GM23338 (cell line): ENCODE measurements at regions not wholly inside any gene's neighbourhood (a gene's known extent, or its start where the extent isn't known, plus 50 kb on each side); places are given as distances from the start of the nearest gene placed in this dataset.

Experiments
- ATAC-seq: fragments of 200-7000 bp; cut with Tn5 transposase; 3 replicates; pipeline ENCODE4 v1.9.1; 2020
- DNase-seq: peaks from one replicate; pipeline ENCODE4 v3.0.0-alpha.2; 2015; ENCODE audit warnings: low spot score
- H2AFZ ChIP-seq: fragments of 200-600 bp; sonication (generic); 2 replicates; pipeline ENCODE4 v1.8.0; 2016; ENCODE audit warnings: antibody characterized with exemption, mild to moderate bottlenecking, moderate library complexity
- H3F3A ChIP-seq: fragments of 200-600 bp; sonication (generic); replicated peaks from 2 replicates; pipeline ENCODE4 v1.8.0; 2017; ENCODE audit warnings: antibody characterized with exemption, mixed run types, low read depth
- H3K27ac ChIP-seq: fragments of 200-600 bp; sonication (generic); 2 replicates; pipeline ENCODE4 v1.6.1; 2016; ENCODE audit warnings: low read depth
- H3K27me3 ChIP-seq: fragments of 200-600 bp; sonication (generic); 2 replicates; pipeline ENCODE4 v1.8.0; 2016; ENCODE audit warnings: mild to moderate bottlenecking, mixed run types, moderate library complexity; ENCODE audit not compliant: insufficient read depth
- H3K36me3 ChIP-seq: fragments of 200-600 bp; sonication (generic); 2 replicates; pipeline ENCODE4 v1.8.0; 2016; ENCODE audit warnings: mild to moderate bottlenecking; ENCODE audit not compliant: insufficient read depth
- H3K4me1 ChIP-seq: fragments of 200-600 bp; sonication (generic); 2 replicates; pipeline ENCODE4 v1.8.0; 2016; ENCODE audit warnings: mild to moderate bottlenecking, moderate library complexity; ENCODE audit not compliant: insufficient read depth
- H3K4me2 ChIP-seq: fragments of 200-600 bp; sonication (generic); 2 replicates; pipeline ENCODE4 v1.7.1; 2017; ENCODE audit warnings: mixed run types
- H3K4me3 ChIP-seq: fragments of 200-600 bp; sonication (generic); 2 replicates; pipeline ENCODE4 v1.6.1; 2016; ENCODE audit warnings: mixed run types
- H3K79me2 ChIP-seq: fragments of 200-600 bp; sonication (generic); replicated peaks from 2 replicates; pipeline ENCODE4 v1.8.0; 2017; ENCODE audit warnings: mild to moderate bottlenecking; ENCODE audit not compliant: insufficient read depth
- H3K9me2 ChIP-seq: fragments of 200-600 bp; sonication (generic); 2 replicates; pipeline ENCODE4 v1.8.0; 2017; ENCODE audit not compliant: insufficient read depth
- H4K20me1 ChIP-seq: fragments of 200-600 bp; sonication (generic); replicated peaks from 2 replicates; pipeline ENCODE4 v1.8.0; 2017; ENCODE audit warnings: mild to moderate bottlenecking; ENCODE audit not compliant: insufficient read depth
- H3K27ac Mint-ChIP-seq: 2 replicates; pipeline ENCODE4 v1.8.0; 2020; ENCODE audit warnings: inconsistent platforms, mild to moderate bottlenecking, moderate library complexity, mixed read lengths
- H3K27me3 Mint-ChIP-seq: 3 replicates; pipeline ENCODE4 v1.8.0; 2022; ENCODE audit warnings: low read depth, mild to moderate bottlenecking, moderate library complexity, mixed read lengths, inconsistent platforms; ENCODE audit not compliant: insufficient read depth, poor library complexity
- H3K36me3 Mint-ChIP-seq: 3 replicates; pipeline ENCODE4 v1.8.0; 2021; ENCODE audit warnings: low read depth, mild to moderate bottlenecking, inconsistent platforms, moderate library complexity, mixed read lengths
- H3K4me1 Mint-ChIP-seq: 3 replicates; pipeline ENCODE4 v1.8.0; 2020; ENCODE audit warnings: mild to moderate bottlenecking, inconsistent platforms, mixed read lengths
- H3K4me3 Mint-ChIP-seq: 3 replicates; pipeline ENCODE4 v1.8.0; 2021; ENCODE audit warnings: moderate library complexity, mild to moderate bottlenecking, inconsistent platforms, mixed read lengths
- H3K9me3 Mint-ChIP-seq: 3 replicates; pipeline ENCODE4 v1.8.0; 2020; ENCODE audit warnings: moderate library complexity, mild to moderate bottlenecking, inconsistent platforms, mixed read lengths
- CREB1 ChIP-seq: fragments of 250-450 bp; sonication (Bioruptor Pico); IDR thresholded peaks from 2 replicates; pipeline ENCODE4 v1.5.0; 2020; ENCODE audit warnings: low read depth, mild to moderate bottlenecking, moderate library complexity
- CTCF ChIP-seq, 2 experiments: fragments of 200-600 bp in 1 of 2; sonication (generic) in 1 of 2; conservative IDR thresholded peaks; 2 replicates each; pipeline versions ENCODE4 v1.5.1 to v1.6.1; 2016 to 2017; ENCODE audit warnings: antibody characterized with exemption in 2 of 2, low read depth in 2 of 2, mild to moderate bottlenecking in 2 of 2, moderate library complexity in 1 of 2
- ETS1 ChIP-seq: IDR thresholded peaks from 2 replicates; pipeline ENCODE4 v1.6.1; 2016; ENCODE audit warnings: antibody characterized with exemption
- EZH2 ChIP-seq: fragments of 200-600 bp; sonication (generic); IDR thresholded peaks from one replicate; pipeline ENCODE4 v1.8.0; 2017; ENCODE audit warnings: antibody characterized with exemption, mild to moderate bottlenecking, low read depth; ENCODE audit not compliant: unreplicated experiment
- NANOG ChIP-seq: IDR thresholded peaks from 2 replicates; pipeline ENCODE4 v1.6.1; 2016; ENCODE audit warnings: antibody characterized with exemption, borderline replicate concordance
- STAT1 ChIP-seq: IDR thresholded peaks from one replicate; pipeline ENCODE4 v1.6.1; 2016; ENCODE audit warnings: antibody characterized with exemption; ENCODE audit not compliant: unreplicated experiment
- ZNF114 ChIP-seq: fragments of 250-450 bp; sonication (Bioruptor Pico); IDR thresholded peaks from 2 replicates; pipeline ENCODE4 v1.5.0; 2020; ENCODE audit warnings: mild to moderate bottlenecking, moderate library complexity
- ZNF331 ChIP-seq: fragments of 250-450 bp; sonication (Bioruptor Pico); IDR thresholded peaks from 2 replicates; pipeline ENCODE4 v1.5.0; 2020; ENCODE audit warnings: low read depth, mild to moderate bottlenecking, moderate library complexity
- TF ChIP-seq, protein P1 (sequence below): IDR thresholded peaks from one replicate; pipeline ENCODE4 v1.6.1; 2018; ENCODE audit warnings: antibody characterized with exemption; ENCODE audit not compliant: unreplicated experiment

- Histone ChIP-seq H4K20me1 (no peaks in the 10 kb centered on the region), H3K4me3 (no peak overlapping the region), H3K4me1 (peaks cover 35% of the 10 kb centered on the region), H3F3A (no peaks in the 10 kb centered on the region; the same call in 1 of the 2 replicates), H3K27ac (no peak overlapping the region), H3K9me2 (no peaks in the 10 kb centered on the region), H3K36me3 (no peaks in the 10 kb centered on the region), H2AFZ (peak overlapping the region; percentile 82), H3K27me3 (no peaks in the 10 kb centered on the region), H3K4me2 (0 out of 2 replicates have a peak overlapping the region, but pooled peaks have one; percentile 23), H3K79me2 (no peaks in the 10 kb centered on the region)
- Mint-ChIP-seq H3K9me3 (no peaks in the 10 kb centered on the region), H3K4me3 (no peak overlapping the region), H3K27ac (no peak overlapping the region), H3K27me3 (peaks cover 1% of the 10 kb centered on the region), H3K36me3 (no peaks in the 10 kb centered on the region), H3K4me1 (peaks cover 38% of the 10 kb centered on the region)
- peak; percentile 16 for DNase-seq
- no peak for ATAC-seq
- TF ChIP-seq EZH2 (no peak), CREB1 (CRISPR knock-in tag) (no peak), ZNF331 (CRISPR knock-in tag) (no peak), ETS1 (no peak), CTCF (conservative IDR thresholded peaks at IDR 0.05; ENCODE audit: low read depth in 2 of 2) (no peak), ZNF114 (CRISPR knock-in tag) (no peak)
These were observed 70.0 kb upstream of the ATL2 start for GRCh38 chr2:38446906-38447561.

- Histone ChIP-seq H3K79me2 (no peaks in the 10 kb centered on the region), H3K27me3 (no peaks in the 10 kb centered on the region), H3K4me1 (peaks cover 40% of the 10 kb centered on the region), H2AFZ (peak overlapping the region; percentile 82; the same call in 1 of the 2 replicates), H3K9me2 (no peaks in the 10 kb centered on the region), H3K27ac (no peak overlapping the region), H3K4me2 (0 out of 2 replicates have a peak overlapping the region, but pooled peaks have one; percentile 23), H3K4me3 (no peak overlapping the region), H3F3A (no peaks in the 10 kb centered on the region; the same call in 1 of the 2 replicates), H3K36me3 (no peaks in the 10 kb centered on the region), H4K20me1 (no peaks in the 10 kb centered on the region)
- no peaks in the 10 kb centered on the region for H3K36me3 Mint-ChIP-seq
- DNase-seq (peak; percentile 23), ATAC-seq (no peak)
- H3K9me3 Mint-ChIP-seq = no peaks in the 10 kb centered on the region
- H3K4me1 Mint-ChIP-seq = peaks cover 41% of the 10 kb centered on the region
- H3K27ac Mint-ChIP-seq = no peak overlapping the region
- H3K27me3 Mint-ChIP-seq = peaks cover 1% of the 10 kb centered on the region
- H3K4me3 Mint-ChIP-seq = no peak overlapping the region
- TF ChIP-seq CTCF (conservative IDR thresholded peaks at IDR 0.05; ENCODE audit: low read depth in 2 of 2) (peak in 1 of 2 experiments; percentile 33; a peak in 2 of 4 replicates), NANOG (no peak), ZNF114 (CRISPR knock-in tag) (no peak), ETS1 (no peak), STAT1 (no peak)
- TF ChIP-seq, protein P1, sequence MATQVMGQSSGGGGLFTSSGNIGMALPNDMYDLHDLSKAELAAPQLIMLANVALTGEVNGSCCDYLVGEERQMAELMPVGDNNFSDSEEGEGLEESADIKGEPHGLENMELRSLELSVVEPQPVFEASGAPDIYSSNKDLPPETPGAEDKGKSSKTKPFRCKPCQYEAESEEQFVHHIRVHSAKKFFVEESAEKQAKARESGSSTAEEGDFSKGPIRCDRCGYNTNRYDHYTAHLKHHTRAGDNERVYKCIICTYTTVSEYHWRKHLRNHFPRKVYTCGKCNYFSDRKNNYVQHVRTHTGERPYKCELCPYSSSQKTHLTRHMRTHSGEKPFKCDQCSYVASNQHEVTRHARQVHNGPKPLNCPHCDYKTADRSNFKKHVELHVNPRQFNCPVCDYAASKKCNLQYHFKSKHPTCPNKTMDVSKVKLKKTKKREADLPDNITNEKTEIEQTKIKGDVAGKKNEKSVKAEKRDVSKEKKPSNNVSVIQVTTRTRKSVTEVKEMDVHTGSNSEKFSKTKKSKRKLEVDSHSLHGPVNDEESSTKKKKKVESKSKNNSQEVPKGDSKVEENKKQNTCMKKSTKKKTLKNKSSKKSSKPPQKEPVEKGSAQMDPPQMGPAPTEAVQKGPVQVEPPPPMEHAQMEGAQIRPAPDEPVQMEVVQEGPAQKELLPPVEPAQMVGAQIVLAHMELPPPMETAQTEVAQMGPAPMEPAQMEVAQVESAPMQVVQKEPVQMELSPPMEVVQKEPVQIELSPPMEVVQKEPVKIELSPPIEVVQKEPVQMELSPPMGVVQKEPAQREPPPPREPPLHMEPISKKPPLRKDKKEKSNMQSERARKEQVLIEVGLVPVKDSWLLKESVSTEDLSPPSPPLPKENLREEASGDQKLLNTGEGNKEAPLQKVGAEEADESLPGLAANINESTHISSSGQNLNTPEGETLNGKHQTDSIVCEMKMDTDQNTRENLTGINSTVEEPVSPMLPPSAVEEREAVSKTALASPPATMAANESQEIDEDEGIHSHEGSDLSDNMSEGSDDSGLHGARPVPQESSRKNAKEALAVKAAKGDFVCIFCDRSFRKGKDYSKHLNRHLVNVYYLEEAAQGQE = no peak
These were observed 69.3 kb upstream of the ATL2 start for GRCh38 chr2:38446418-38446817.
